ENCODE measurements at regions not wholly inside any gene's neighbourhood (a gene's known extent, or its start where the extent isn't known, plus 50 kb on each side); places are given as distances from the start of the nearest gene placed in this dataset.

GRCh38 chr11:114864896-114865295 is 186.6 kb downstream of the NXPE2 start:
- TF ChIP-seq CTCF (IDR thresholded peaks at IDR 0.05) (no peak), POLR2A (IDR thresholded peaks at IDR 0.05) (no peak), POLR2AphosphoS5 (IDR thresholded peaks at IDR 0.05) (no peak)

All from breast epithelium (tissue), 3 donors.